ENCODE measurements at regions not wholly inside any gene's neighbourhood (a gene's known extent, or its start where the extent isn't known, plus 50 kb on each side); places are given as distances from the start of the nearest gene placed in this dataset.

GRCh38 chr11:109735128-109735527 is 313.1 kb downstream of the C11orf87 start:
- H3K9me3 Mint-ChIP-seq (ENCODE audit: insufficient read depth) = no peaks in the 10 kb centered on the region
- POLR2A ChIA-PET = no interaction called here
- H3K4me1 Mint-ChIP-seq (ENCODE audit: low read depth) = no peaks in the 10 kb centered on the region
- H3K36me3 Mint-ChIP-seq (ENCODE audit: low read depth) = no peaks in the 10 kb centered on the region
- no peak for ATAC-seq
- no peak overlapping the region for H3K4me3 Mint-ChIP-seq
- H3K27me3 Mint-ChIP-seq (ENCODE audit: low read depth) = no peaks in the 10 kb centered on the region
- no peak for DNase-seq
- H3K27ac Mint-ChIP-seq = no peak overlapping the region
- CTCF ChIA-PET = no interaction called here

- no peaks in the 10 kb centered on the region for H3K36me3 Mint-ChIP-seq (ENCODE audit: low read depth)
- CTCF ChIA-PET = no interaction called here
- H3K27ac Mint-ChIP-seq = no peak overlapping the region
- ATAC-seq (no peak), DNase-seq (no peak)
- no peak overlapping the region for H3K4me3 Mint-ChIP-seq
- no peaks in the 10 kb centered on the region for H3K9me3 Mint-ChIP-seq (ENCODE audit: insufficient read depth)
- H3K4me1 Mint-ChIP-seq (ENCODE audit: low read depth) = no peaks in the 10 kb centered on the region
- no peaks in the 10 kb centered on the region for H3K27me3 Mint-ChIP-seq (ENCODE audit: low read depth)
- POLR2A ChIA-PET = no interaction called here
These were observed 317.4 kb downstream of the C11orf87 start for GRCh38 chr11:109739379-109739778.

GRCh38 chr11:109745996-109746625 is 324.1 kb downstream of the C11orf87 start:
- DNase-seq = no peak
- no peak overlapping the region for H3K27ac Mint-ChIP-seq
- CTCF ChIA-PET = no interaction called here
- H3K36me3 Mint-ChIP-seq (ENCODE audit: low read depth) = no peaks in the 10 kb centered on the region
- POLR2A ChIA-PET = no interaction called here
- ATAC-seq = no peak
- H3K9me3 Mint-ChIP-seq (ENCODE audit: insufficient read depth) = no peaks in the 10 kb centered on the region
- no peak overlapping the region for H3K4me3 Mint-ChIP-seq
- no peaks in the 10 kb centered on the region for H3K4me1 Mint-ChIP-seq (ENCODE audit: low read depth)
- no peaks in the 10 kb centered on the region for H3K27me3 Mint-ChIP-seq (ENCODE audit: low read depth)

GRCh38 chr11:109747839-109748238 is 325.8 kb downstream of the C11orf87 start:
- ATAC-seq = no peak
- no peak overlapping the region for H3K27ac Mint-ChIP-seq
- H3K27me3 Mint-ChIP-seq (ENCODE audit: low read depth) = no peaks in the 10 kb centered on the region
- DNase-seq = no peak
- no peak overlapping the region for H3K4me3 Mint-ChIP-seq
- no peaks in the 10 kb centered on the region for H3K36me3 Mint-ChIP-seq (ENCODE audit: low read depth)
- POLR2A ChIA-PET = no interaction called here
- no peaks in the 10 kb centered on the region for H3K9me3 Mint-ChIP-seq (ENCODE audit: insufficient read depth)
- CTCF ChIA-PET = no interaction called here
- H3K4me1 Mint-ChIP-seq (ENCODE audit: low read depth) = no peaks in the 10 kb centered on the region

- H3K36me3 Mint-ChIP-seq (ENCODE audit: low read depth) = no peaks in the 10 kb centered on the region
- H3K27me3 Mint-ChIP-seq (ENCODE audit: low read depth) = no peaks in the 10 kb centered on the region
- no peak overlapping the region for H3K27ac Mint-ChIP-seq
- ATAC-seq = no peak
- no peaks in the 10 kb centered on the region for H3K4me1 Mint-ChIP-seq (ENCODE audit: low read depth)
- no peaks in the 10 kb centered on the region for H3K9me3 Mint-ChIP-seq (ENCODE audit: insufficient read depth)
- POLR2A ChIA-PET = no interaction called here
- CTCF ChIA-PET = no interaction called here
- no peak overlapping the region for H3K4me3 Mint-ChIP-seq
- DNase-seq = no peak
These were observed 327.5 kb downstream of the C11orf87 start for GRCh38 chr11:109749476-109749875.

GRCh38 chr11:109750964-109751363 is 329.0 kb downstream of the C11orf87 start:
- ChIA-PET CTCF (no interaction called here), POLR2A (no interaction called here)
- Mint-ChIP-seq H3K4me1 (ENCODE audit: low read depth) (no peaks in the 10 kb centered on the region), H3K27ac (no peak overlapping the region), H3K27me3 (ENCODE audit: low read depth) (no peaks in the 10 kb centered on the region), H3K36me3 (ENCODE audit: low read depth) (no peaks in the 10 kb centered on the region), H3K4me3 (no peak overlapping the region), H3K9me3 (ENCODE audit: insufficient read depth) (no peaks in the 10 kb centered on the region)
- ATAC-seq = no peak
- DNase-seq = no peak

- ATAC-seq (no peak), DNase-seq (no peak)
- CTCF ChIA-PET = no interaction called here
- no peaks in the 10 kb centered on the region for H3K9me3 Mint-ChIP-seq (ENCODE audit: insufficient read depth)
- H3K27ac Mint-ChIP-seq = no peak overlapping the region
- no peaks in the 10 kb centered on the region for H3K4me1 Mint-ChIP-seq (ENCODE audit: low read depth)
- no peak overlapping the region for H3K4me3 Mint-ChIP-seq
- H3K27me3 Mint-ChIP-seq (ENCODE audit: low read depth) = no peaks in the 10 kb centered on the region
- no peaks in the 10 kb centered on the region for H3K36me3 Mint-ChIP-seq (ENCODE audit: low read depth)
- POLR2A ChIA-PET = interaction anchor here (0.7 kb wide), 1 partner anchor 357 kb away, joined by 3 read pairs; no protein-coding TSS in a partner anchor
These were observed 330.3 kb downstream of the C11orf87 start for GRCh38 chr11:109752212-109752825.

GRCh38 chr11:109756521-109756920 is 334.5 kb downstream of the C11orf87 start:
- DNase-seq = no peak
- ChIA-PET CTCF (no interaction called here), POLR2A (no interaction called here)
- Mint-ChIP-seq H3K9me3 (ENCODE audit: insufficient read depth) (no peaks in the 10 kb centered on the region), H3K36me3 (ENCODE audit: low read depth) (no peaks in the 10 kb centered on the region), H3K4me3 (no peak overlapping the region), H3K27me3 (ENCODE audit: low read depth) (no peaks in the 10 kb centered on the region), H3K27ac (no peak overlapping the region), H3K4me1 (ENCODE audit: low read depth) (no peaks in the 10 kb centered on the region)
- ATAC-seq = no peak

GRCh38 chr11:109756951-109757350 is 335.0 kb downstream of the C11orf87 start:
- Mint-ChIP-seq H3K4me3 (no peak overlapping the region), H3K36me3 (ENCODE audit: low read depth) (no peaks in the 10 kb centered on the region), H3K27ac (no peak overlapping the region), H3K4me1 (ENCODE audit: low read depth) (no peaks in the 10 kb centered on the region), H3K27me3 (ENCODE audit: low read depth) (no peaks in the 10 kb centered on the region), H3K9me3 (ENCODE audit: insufficient read depth) (no peaks in the 10 kb centered on the region)
- ChIA-PET CTCF (no interaction called here), POLR2A (no interaction called here)
- DNase-seq = no peak
- no peak for ATAC-seq

- Mint-ChIP-seq H3K27me3 (ENCODE audit: low read depth) (no peaks in the 10 kb centered on the region), H3K36me3 (ENCODE audit: low read depth) (no peaks in the 10 kb centered on the region), H3K4me3 (no peak overlapping the region), H3K9me3 (ENCODE audit: insufficient read depth) (no peaks in the 10 kb centered on the region), H3K4me1 (ENCODE audit: low read depth) (no peaks in the 10 kb centered on the region), H3K27ac (no peak overlapping the region)
- ATAC-seq (no peak), DNase-seq (no peak)
- CTCF ChIA-PET = no interaction called here
- POLR2A ChIA-PET = no interaction called here
These were observed 330.6 kb upstream of the ZC3H12C start for GRCh38 chr11:109762546-109762945.

GRCh38 chr11:109765709-109766311 is 327.4 kb upstream of the ZC3H12C start:
- ChIA-PET POLR2A (no interaction called here), CTCF (no interaction called here)
- Mint-ChIP-seq H3K27me3 (ENCODE audit: low read depth) (no peaks in the 10 kb centered on the region), H3K27ac (no peak overlapping the region), H3K9me3 (ENCODE audit: insufficient read depth) (no peaks in the 10 kb centered on the region), H3K4me1 (ENCODE audit: low read depth) (no peaks in the 10 kb centered on the region), H3K36me3 (ENCODE audit: low read depth) (no peaks in the 10 kb centered on the region), H3K4me3 (no peak overlapping the region)
- ATAC-seq = no peak
- DNase-seq = no peak

- H3K36me3 Mint-ChIP-seq (ENCODE audit: low read depth) = no peaks in the 10 kb centered on the region
- no peaks in the 10 kb centered on the region for H3K27me3 Mint-ChIP-seq (ENCODE audit: low read depth)
- H3K9me3 Mint-ChIP-seq (ENCODE audit: insufficient read depth) = no peaks in the 10 kb centered on the region
These were observed 323.3 kb upstream of the ZC3H12C start for GRCh38 chr11:109769858-109770257.

GRCh38 chr11:109770323-109770722 is 322.9 kb upstream of the ZC3H12C start:
- H3K9me3 Mint-ChIP-seq (ENCODE audit: insufficient read depth) = no peaks in the 10 kb centered on the region
- POLR2A ChIA-PET = no interaction called here

More at GRCh38 chr11:109769858-109770257, 323.3 kb upstream of the ZC3H12C start:
- ATAC-seq = no peak
- Mint-ChIP-seq H3K4me1 (ENCODE audit: low read depth) (no peaks in the 10 kb centered on the region), H3K4me3 (no peak overlapping the region), H3K27ac (no peak overlapping the region)
- ChIA-PET CTCF (no interaction called here), POLR2A (no interaction called here)
- DNase-seq = no peak

More at GRCh38 chr11:109770323-109770722, 322.9 kb upstream of the ZC3H12C start:
- CTCF ChIA-PET = no interaction called here
- Mint-ChIP-seq H3K36me3 (ENCODE audit: low read depth) (no peaks in the 10 kb centered on the region), H3K27me3 (ENCODE audit: low read depth) (no peaks in the 10 kb centered on the region), H3K4me3 (no peak overlapping the region), H3K27ac (no peak overlapping the region), H3K4me1 (ENCODE audit: low read depth) (no peaks in the 10 kb centered on the region)
- no peak for ATAC-seq
- DNase-seq = no peak

All from activated CD8-positive, alpha-beta T cell treated with anti-CD3 and anti-CD28 coated beads, Interleukin-2, amount 10 ng/mL, durations not matched to agents 7 days and 5 days (primary cell).